Hematopoietic multipotent progenitor cell treated with erythropoietin and hydrocortisone succinate and interleukin-3 and kit ligand, for 8 days (in vitro differentiated cells): ENCODE measurements at regions not wholly inside any gene's neighbourhood (a gene's known extent, or its start where the extent isn't known, plus 50 kb on each side); places are given as distances from the start of the nearest gene placed in this dataset.
A peak's percentile ranks its signal among the peaks of the same experiment; 100 is the strongest.
"Not testable (repeated sequence)": the region's sequence is repeated elsewhere in the genome, so short reads cannot be mapped to it uniquely, and the experiment has no call there.

ENCODE experiments used
- DNase-seq: peaks from one replicate; pipeline ENCODE4 v3.0.0-alpha.2; 2015

DNA sequence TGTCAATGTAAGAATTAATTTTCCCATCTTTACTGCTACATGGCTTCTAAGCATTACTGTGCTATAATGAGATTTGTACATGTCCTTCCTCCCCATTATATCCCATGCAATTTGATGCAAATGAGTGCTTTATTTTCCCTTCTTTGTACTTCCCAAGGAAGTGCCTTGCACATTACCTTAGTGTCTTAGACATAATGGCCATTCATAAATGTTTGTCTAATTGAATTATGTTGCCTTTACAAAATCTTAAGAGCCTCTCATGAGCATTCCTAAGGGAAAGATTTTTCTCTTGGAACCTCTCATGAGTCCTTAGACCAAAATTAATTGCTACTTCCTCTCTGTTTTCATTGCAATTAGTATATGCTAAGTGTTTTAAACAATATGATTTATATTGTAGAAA lies 741.7 kb downstream of the RERGL start:
- DNase-seq, result no peak

DNA sequence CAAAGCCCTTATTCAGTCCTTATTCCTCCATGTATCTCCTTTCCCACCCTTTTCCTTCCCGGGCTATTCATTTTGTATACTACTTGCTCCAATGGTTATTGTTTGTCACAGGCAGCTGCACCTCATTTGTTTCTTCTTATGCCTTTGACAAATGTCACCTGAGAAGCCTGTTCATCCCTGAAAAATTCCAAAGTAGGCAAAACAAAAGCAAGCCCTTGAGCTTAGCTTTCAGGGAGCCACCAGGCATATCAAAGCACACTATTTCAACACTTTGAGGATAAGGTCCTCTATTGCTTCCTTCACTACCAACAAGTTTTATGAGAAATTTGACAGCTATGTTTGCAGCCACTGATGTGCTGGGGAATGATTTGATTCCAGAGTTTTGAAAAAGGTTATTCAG lies 738.7 kb upstream of the LMO3 start:
- no peak for DNase-seq

DNA sequence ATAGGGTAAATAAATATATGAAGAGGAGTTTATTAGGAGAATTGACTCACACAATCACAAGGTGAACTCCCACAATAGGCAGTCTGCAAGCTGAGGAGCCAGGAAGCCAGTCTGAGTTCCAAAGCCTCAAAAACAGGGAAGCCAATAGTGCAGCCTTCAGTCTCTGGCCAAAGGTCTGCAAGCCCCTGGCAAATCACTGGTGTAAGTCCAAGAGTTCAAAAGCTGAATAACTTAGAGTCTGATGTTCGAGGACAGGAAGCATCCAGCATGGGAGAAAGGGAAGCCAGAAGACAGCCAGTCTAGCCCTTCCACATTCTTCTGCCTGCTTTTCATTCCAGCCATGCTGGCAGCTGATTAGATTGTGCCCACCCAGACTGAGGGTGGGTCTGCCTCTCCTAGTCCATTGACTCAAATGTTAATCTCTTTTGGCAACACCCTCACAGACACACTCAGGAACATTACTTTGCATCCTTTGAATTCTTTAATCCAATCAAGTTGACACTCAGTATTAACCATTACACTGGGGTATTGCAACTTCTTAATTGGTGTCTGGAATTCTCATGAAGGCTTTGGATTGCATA lies 736.5 kb upstream of the LMO3 start:
- DNase-seq, result no peak

DNA sequence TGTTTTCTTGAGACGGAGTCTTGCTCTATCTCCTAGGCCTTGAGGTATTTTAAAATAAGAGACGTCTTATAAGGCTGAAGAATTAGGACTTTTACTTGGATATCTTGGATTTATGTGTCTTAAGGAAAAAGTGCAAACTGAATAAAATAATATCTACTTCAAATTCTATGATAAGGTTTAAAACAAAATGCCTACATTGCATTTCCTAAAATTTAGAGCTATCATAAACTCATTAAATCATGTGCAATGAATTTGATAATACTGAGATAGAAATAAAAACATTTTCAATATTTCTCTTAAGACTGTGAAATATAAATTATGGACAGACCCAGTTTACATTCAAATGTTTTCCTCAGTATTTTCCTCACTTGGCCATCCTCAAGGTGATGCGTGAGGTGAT lies 729.5 kb upstream of the LMO3 start:
- no peak for DNase-seq

DNA sequence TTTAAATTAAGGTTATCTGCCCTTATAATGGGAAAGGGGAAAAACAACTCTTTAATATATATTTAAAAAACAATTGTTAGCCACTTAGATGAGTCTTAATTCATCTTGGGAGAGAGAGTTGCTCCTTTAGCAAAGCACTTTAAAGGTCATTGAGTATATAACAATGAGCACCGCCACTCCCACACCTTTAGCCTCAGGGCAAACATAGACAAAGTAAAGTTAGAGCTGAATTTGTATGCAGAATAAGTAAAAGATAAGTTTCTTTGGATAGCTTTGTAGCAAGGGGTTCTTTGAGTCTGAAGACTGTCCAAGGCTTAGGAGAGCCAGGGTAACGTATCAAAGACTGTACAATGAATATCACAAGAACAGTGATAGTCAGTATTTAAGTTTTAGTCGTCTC lies 728.8 kb upstream of the LMO3 start:
- DNase-seq, result no peak

DNA sequence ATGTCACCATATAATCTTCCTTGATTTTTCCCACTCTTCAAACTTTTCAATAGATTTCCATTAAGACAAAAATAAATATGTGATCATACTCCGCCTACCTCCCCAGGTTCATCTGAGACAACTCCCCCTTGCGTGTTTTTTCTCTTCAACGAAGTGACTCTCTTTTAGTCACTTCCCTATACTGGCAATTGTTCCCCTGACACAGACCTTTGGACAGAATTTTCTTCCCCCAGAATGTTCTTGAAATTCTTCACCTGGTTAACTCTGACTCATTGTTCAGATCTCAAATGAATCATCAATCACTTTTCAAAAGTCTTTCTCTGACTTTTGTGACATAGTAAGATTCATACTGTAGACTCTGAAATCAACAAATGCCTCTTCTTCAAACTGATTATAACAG lies 727.3 kb upstream of the LMO3 start:
- no peak for DNase-seq

DNA sequence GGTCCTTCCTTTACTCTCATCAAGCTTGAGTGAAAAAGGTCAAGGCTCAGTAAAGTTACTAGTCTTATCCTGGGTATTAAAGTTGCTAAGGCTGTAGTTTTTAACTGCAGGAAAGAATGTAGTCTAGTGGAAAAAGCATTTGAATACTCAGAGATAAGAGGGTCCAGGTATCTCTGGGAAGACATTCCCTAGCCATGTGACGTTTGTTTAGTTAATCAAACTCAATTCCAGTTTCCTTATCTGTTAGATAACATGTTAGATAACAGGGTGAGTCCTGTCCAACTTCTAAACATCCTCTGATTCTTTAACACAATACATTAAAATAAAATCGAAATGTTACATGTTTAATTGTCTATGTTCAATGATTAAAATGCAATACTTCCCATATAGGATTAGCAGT lies 720.7 kb upstream of the LMO3 start:
- DNase-seq, result no peak

DNA sequence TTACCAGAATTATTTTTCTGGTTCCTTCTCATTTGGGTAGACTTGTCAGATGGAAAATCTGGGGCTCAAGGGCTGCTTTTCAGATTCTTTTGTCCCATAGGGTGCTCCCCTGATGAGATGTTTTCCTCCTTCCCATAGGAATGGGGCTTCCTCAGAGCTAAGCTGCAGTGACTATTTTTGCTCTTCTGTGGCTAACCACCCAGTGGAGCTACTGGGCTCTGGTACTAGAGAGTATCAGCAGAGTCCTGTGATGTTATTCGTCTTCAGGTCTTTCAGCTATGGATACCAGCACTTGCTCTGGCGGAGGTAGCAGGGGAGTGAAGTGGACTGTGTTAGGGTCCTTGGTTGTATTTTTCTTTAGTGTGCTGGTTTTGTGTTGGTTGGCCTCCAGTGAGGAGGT lies 716.1 kb upstream of the LMO3 start:
- DNase-seq, result no peak

DNA sequence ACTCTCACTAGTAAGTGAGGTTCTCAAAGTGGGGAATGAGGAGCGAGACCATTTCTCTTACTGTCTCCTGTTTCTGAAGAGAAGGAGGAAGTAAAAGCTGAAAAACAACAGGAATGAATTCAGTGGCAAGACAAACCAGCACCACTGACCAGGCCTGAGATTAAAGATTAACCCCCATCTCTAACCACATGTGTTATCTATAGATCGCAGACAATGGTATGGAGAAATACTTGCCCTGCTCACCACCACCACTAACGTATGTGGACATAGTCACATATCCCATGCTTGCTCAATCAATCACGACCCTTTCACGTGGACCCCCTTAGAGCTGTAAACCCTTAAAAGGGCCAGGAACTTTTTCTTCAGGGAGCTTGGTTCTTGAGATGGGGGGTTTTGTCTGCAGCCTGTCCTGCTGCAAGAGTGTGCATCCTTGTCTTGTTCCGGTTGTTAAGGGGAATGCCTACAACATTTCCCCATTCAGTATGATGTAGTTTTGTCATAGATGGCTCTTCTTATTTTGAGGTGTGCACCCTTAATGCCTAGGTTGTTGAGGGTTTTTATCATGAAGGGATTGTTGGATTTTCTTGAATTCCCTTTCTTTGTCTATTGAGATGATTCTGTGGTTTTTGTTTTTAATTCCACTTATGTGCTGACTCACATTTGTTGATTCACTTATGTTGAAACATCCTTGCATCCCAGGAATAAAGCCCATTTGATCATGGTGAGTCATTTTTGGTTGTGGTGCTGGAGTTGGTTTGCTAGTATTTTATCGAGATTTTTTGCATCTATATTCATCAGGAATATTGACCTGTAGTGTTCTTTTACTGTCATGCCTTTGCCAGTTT lies 698.8 kb upstream of the LMO3 start:
- DNase-seq, result peak; percentile 1

DNA sequence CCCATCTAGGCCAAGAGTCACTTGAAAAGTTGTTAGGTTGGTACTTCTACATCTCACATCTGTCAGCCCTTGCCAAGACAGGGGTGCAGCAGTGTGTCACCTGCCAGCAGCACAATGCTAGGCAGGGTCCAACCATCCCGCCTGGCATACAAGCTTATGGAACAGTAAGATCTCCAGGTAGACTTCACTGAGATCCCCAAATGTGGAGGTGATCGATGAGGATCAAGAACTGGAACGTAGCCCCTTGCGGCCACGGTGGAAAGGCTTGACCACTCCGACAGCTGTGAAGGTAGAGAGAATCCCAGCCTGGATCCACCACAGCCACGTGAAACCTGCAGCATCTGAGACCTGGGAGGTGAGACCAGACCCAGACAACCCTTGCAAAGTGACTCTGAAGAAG lies 696.0 kb upstream of the LMO3 start:
- DNase-seq, result no peak

DNA sequence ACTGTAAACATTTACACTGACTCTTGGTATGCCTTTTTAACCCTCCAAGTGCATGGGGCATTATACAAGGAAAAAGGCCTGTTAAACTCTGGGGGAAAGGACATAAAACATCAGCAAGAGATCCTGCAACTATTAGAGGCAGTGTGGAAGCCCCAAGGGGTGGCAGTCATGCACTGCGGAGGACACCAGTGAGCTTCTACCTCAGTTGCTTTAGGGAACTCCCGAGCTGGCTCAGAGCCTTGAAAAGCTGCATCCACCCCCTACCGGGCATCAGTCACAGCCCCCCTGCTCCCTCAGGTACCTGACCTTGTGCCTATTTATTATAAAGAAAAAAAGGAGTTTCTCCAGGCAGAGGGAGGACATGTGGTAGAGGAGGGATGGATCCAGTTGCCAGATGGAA lies 695.6 kb upstream of the LMO3 start:
- no peak for DNase-seq

DNA sequence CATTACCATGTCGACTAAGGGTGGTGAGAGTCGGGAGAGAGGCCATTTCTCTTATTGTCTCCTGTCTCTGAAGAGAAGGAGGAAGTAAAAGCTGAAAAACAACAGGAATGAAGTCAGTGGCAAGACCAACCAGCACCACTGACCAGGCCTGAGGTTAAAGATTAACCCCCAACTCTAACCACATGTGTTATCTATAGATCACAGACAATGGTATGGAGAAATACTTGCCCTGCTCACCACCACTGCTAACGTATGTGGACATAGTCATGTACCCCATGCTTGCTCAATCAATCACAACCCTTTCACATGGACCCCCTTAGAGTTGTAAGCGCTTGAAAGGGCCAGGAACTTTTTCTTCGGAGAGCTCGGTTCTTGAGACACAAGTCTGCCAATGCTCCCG lies 690.9 kb upstream of the LMO3 start:
- DNase-seq, result peak; percentile 2

DNA sequence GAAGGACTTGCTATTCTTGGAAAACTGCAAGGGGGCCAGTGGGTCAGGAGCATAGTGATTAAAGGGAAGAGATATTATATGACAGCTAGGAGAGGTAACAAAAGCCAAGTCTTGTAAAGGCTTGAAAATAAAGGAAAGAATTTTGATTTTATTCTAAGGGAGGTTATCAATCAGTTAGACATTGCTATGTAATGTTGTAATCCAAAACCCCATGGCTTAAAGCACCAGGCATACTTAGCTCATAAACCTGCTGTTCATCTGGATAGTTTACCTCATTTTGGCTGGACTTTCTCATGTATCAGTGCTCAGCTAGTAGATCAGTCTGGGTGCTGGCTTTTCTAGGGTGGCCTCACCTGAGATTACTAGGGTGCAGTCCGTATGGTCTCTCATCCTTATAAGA lies 680.9 kb upstream of the LMO3 start:
- DNase-seq, result no peak

DNA sequence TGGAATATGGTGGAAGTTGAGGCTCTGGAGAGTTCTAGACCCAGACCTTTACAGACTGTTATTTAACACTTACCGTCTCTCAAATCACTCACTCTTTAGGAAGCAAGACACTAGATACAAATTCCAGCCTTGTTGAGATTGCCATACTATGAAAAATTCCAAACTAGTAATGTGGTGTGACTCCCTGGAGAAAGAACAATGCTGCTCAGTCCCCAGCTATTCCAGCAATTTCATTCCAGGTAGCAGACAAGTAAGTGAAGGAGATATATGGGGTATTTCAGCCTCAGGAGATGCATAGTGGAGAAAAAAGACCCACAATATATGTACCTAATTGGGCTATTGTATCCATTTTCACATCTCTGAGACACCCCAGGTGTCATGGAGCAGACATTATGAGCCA lies 678.9 kb upstream of the LMO3 start:
- no peak for DNase-seq

DNA sequence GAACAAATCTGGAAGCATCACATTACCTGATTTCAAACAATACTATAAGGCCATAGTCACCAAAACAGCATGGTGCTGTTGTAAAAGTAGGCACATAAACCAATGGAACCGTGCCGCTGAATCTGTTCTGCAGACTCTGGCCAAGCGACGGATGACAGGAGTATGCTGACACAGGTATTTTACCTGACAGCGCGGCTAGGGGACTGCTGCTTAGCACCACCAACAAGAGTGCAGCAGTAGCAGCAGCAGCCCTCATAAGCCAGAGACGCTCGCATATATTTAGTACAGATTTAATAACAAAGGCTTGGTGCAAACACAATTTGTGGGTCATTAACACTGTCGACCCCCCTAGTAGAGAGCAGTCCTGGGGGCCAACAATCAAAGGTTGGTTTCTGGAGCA lies 677.6 kb upstream of the LMO3 start:
- no peak for DNase-seq

DNA sequence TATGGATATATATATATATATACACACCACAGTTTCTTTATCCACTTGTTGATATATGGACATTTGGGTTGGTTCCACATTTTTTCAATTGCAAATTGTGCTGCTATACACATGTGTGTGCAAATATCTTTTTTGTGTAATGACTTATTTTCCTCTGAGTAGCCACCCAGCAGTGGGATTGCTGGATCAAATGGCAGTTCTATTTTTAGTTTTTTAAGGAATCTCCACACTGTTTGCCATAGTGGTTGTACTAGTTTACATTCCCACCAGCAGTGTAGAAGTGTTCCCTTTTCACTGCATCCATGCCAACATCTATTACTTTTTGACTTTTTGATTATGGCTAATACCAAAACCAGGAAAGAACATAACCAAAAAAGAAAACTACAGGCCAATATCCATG lies 676.2 kb upstream of the LMO3 start:
- not testable (repeated sequence) for DNase-seq

DNA sequence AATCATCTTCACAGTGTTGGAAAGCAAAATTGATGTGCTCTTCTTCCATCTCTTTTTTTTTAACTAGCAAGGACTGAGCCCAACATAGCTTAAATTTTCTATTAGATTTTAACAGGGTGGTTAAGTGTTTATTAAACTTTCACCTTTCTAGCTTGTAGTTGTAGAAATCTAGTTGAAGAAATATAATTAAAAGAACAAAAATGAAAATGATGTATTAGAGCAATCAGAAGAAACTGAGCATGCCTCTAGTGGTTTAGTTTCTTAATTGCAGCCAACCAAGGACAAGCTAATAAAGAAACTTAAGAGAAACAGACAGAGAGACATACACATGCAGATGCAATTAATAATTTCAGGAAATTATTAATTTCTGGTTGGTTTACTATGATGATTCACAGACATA lies 673.0 kb upstream of the LMO3 start:
- DNase-seq, result no peak

DNA sequence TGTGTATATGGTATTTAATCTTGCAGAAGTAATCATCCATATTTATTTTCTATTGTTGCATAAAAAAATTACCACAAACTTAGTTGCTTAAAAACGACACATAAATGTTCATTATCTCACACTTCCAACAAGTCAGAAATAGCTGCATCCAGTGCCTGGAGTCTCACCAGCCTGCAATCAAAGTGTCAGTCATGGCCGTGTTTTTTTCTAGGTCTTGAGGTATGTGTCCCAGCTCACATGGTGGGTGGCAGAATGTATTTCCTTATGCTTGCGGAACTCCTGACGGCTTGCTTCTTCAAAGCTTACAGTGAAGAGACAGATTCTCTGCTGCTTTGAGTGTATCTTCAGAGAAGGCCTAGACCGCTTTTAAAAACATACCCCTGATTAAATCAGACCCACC lies 670.2 kb upstream of the LMO3 start:
- DNase-seq, result no peak

DNA sequence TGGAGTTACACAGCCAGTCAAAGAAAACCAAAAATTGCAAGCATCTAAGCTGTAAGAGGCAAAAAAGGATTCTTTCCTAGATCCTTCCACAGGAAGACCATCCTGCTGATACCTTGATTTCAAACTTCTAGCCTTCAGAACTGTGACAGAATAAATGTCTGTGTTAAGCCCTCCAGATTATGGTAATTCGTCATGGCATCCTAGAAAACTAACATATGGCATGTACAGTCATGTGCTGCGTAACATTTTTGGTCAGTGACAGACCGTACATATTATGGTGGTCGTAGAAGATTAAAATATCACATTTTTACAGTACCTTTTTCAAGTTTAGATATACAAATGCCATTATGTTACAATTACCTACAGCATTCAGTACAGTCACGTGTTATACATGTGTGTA lies 660.9 kb upstream of the LMO3 start:
- DNase-seq, result no peak

DNA sequence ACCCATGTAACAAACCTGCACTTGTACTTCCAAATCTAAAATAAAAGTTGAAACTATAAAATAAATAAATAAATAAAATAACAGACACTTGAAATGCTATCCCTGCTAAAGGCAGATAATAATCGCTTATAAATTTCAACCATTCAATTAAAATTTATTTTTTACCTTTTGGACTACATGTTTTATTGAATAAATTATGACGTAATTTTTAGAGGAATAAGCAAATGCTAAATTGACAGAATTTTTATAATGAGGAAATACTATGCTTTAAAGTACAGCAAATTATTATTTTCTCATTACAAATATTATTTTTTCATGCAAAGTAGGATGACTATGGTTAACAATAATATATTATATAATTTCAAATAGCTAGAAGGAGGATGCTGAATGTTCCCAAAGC lies 658.6 kb upstream of the LMO3 start:
- no peak for DNase-seq

DNA sequence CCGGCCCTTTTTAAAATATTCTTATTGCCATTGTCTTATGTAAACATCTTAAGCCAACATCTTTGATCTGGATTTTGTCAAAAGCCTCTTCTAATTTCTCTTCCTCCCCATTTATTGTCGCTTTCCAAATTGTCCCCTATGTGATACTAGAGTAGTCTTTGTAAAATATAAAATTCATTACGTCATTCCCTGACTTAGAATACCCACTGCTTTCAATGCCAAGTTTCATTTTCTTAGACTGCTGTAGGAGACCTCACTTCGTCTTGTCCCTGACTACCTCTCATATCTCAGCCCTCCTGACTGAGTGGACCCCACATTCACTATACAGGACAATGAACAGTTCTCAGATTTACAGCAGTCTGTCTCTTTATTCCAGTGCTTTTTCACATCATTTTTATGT lies 633.9 kb upstream of the LMO3 start:
- no peak for DNase-seq

DNA sequence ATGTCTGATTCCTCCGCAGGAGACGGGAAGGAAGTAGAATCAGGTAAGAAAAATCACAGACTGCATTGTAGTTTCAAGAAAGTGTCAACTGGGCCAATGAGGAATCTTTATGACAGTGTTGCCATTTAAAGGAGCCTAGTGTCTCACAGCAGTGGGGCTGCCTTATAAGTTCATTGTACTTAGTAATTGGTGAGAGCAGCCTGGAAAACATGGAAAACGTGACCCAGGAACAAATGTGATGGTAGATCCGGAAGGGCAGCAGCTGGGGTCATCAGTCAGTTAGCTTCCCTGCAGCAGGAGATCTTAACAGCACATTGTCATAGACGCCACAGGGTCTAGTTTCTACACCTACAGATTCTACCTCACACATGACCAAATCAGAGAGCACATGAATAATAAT lies 630.0 kb upstream of the LMO3 start:
- DNase-seq, result no peak

DNA sequence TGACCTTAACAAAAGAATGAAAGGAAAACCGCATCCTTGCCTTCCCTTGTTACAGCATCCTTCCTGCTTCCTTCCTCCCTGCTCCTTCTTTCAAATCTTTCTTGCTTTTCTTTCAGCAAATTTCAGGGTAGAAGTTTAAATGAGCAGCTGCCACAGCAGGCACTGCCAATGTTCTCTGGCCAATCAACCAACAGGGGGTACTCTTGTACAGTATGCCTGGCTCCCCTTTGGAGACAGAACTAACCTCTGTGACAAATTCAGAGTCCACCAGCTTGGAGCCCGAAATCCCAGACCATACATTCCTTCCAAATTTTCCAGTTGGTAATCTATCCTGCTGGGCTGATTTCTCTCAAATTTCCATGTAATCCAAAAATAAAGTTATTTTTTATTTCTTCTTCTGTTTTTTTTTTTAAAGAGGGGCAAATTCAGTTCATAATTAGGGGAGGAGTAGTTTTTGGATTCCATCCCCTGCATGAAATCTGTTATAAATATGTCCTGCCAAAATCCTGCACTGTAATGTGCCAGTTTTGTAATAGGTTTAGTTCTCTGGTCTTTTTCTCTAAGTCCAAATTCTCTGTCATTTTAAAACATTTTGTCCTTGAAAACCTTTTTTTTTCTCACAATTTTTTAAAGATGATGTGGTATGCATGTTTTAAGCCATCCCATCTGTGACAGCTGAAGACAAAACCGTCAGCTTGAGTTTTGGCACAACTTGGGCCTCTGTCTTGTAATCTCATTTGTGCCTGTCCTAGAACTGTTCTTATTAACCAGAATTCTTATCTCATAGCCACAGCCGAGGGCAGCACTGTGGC lies 610.0 kb upstream of the LMO3 start:
- no peak for DNase-seq

DNA sequence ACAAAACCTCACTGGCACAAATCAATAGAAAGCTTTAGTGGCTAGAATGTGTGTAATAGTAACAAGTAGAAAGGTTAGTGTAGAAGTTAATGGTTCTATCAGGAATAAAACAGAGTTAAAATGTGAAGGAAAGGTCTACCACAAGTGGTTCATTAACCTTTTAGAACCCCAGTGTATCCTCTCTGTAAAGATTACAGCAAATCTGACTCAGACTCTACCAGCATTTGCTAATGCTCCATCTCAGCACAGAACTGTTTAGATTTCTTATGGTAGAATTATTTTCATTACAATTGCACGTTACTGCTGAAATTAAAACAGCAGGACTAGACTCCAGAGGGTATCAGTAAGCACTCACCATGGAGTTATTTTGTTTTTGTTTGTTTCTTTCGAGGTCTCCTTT lies 609.0 kb upstream of the LMO3 start:
- DNase-seq, result no peak
